Activated naive CD8-positive, alpha-beta T cell treated with anti-CD3 and anti-CD28 coated beads for 36 hours (primary cell): ENCODE measurements at regions not wholly inside any gene's neighbourhood (a gene's known extent, or its start where the extent isn't known, plus 50 kb on each side); places are given as distances from the start of the nearest gene placed in this dataset.

ENCODE experiments used
- DNase-seq: peaks from one replicate; pipeline ENCODE4 v3.0.0; 2021
- H3K27ac Mint-ChIP-seq: one replicate; pipeline ENCODE4 v1.8.0; 2022; ENCODE audit warnings: mild to moderate bottlenecking, moderate library complexity, mixed read lengths
- H3K27me3 Mint-ChIP-seq: one replicate; pipeline ENCODE4 v1.8.0; 2022; ENCODE audit warnings: mild to moderate bottlenecking, mixed read lengths
- H3K36me3 Mint-ChIP-seq: one replicate; pipeline ENCODE4 v1.8.0; 2021; ENCODE audit warnings: mild to moderate bottlenecking, mixed read lengths
- H3K4me1 Mint-ChIP-seq: one replicate; pipeline ENCODE4 v1.8.0; 2021; ENCODE audit warnings: mixed read lengths
- H3K4me3 Mint-ChIP-seq: one replicate; pipeline ENCODE4 v1.8.0; 2022; ENCODE audit warnings: mild to moderate bottlenecking, moderate library complexity, mixed read lengths
- H3K9me3 Mint-ChIP-seq: one replicate; pipeline ENCODE4 v1.8.0; 2022; ENCODE audit warnings: mixed read lengths

DNA sequence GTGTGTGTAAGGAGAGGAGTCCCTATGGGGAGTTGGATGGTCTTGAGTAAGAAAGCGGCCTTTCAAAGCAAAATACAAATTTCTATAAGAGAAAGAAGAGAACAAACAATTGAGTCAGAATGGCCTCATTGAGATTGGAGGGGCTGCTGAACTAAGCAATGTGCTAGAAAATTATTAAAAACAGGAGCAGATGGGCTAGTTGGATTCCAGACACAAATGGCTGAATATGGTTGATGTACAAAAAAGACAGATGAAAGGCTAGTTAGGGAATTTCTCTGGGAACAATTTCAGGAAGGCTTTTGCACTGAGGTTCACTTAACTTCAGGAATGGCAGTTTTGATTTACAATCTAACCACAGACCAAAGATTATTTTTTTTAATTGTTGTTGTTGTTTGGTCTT, 1806.8 kb upstream of the TENM3 start:
- H3K27ac Mint-ChIP-seq, result no peak overlapping the region
- peaks cover 4% of the 10 kb centered on the region for H3K27me3 Mint-ChIP-seq
- H3K36me3 Mint-ChIP-seq, result no peaks in the 10 kb centered on the region
- no peak for DNase-seq
- no peak overlapping the region for H3K4me3 Mint-ChIP-seq
- no peaks in the 10 kb centered on the region for H3K9me3 Mint-ChIP-seq
- H3K4me1 Mint-ChIP-seq, result peaks cover 15% of the 10 kb centered on the region

DNA sequence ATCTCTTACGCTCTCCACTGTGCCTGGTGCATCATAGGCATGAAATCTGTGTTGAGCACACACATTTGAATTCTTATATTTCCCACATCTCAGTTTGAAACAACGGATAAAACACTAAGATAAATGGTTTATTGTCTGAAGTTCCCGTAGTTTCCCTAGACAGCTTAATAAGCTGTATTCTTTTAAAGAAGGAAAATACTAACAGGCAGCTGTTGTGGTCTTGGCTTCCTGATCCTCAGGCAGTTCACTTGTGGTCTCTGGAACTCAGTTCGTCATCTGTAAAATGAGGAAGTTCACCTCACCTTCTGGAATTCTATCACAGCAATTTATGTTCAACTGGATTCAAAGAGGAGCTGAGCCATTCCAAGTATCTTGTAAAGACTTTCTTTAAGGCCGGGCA, 1805.6 kb upstream of the TENM3 start:
- DNase-seq, result no peak
- peaks cover 4% of the 10 kb centered on the region for H3K27me3 Mint-ChIP-seq

DNA sequence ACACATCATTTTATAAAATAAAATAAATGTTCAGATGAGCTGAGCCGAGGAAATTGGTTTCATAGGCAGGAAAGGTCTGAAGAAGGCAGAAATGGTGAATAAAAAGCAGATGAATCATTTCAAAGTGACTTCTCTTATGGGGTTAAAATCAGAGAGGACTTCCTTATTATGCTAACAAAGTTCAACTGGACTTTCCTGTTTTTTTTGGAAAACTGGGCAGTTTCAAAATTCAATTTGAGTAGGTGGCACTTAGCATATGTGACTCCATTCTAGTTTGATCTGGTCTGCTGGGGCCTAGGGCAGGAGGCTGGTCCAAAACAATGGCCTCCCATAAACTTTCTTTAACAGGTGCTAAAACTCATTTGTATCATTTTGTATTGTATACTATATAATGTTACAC, 1794.9 kb upstream of the TENM3 start:
- Mint-ChIP-seq H3K36me3 (no peaks in the 10 kb centered on the region), H3K27ac (no peak overlapping the region), H3K9me3 (no peaks in the 10 kb centered on the region), H3K4me3 (no peak overlapping the region), H3K4me1 (peaks cover 4% of the 10 kb centered on the region), H3K27me3 (no peaks in the 10 kb centered on the region)
- DNase-seq, result no peak

More for the DNA sequence above, 1805.6 kb upstream of the TENM3 start:
- no peaks in the 10 kb centered on the region for H3K36me3 Mint-ChIP-seq
- H3K4me3 Mint-ChIP-seq, result peak overlapping the region; percentile 7
- no peaks in the 10 kb centered on the region for H3K9me3 Mint-ChIP-seq
- H3K4me1 Mint-ChIP-seq, result peaks cover 15% of the 10 kb centered on the region
- H3K27ac Mint-ChIP-seq, result no peak overlapping the region

DNA sequence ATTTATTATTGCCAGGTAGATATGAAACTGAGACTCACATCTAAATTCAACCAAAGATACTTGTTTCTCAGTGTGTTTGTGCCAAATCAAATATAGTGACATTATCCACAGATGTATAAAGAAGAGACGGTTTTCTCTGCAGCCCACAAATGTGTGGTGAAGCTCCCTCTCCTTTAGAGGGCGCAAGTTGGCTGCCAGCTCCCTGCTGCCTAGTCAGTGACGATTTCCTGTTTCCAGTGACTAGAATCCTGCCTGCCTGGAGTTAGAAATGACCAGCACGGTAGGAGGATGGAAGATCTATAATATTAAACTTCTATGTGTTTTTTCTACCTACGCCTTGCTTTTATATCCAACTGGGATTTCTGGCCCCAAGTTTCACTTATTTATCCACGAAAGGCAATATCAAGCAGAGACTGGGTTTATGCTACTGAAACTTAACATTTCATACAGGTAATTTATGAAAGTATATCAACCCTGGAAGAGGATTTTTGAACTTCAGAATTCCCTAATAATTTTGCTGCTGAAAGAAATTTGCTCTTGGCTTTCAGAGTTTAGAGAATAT, 1793.7 kb upstream of the TENM3 start:
- DNase-seq, result peak; percentile 40
- no peaks in the 10 kb centered on the region for H3K36me3 Mint-ChIP-seq
- H3K4me1 Mint-ChIP-seq, result peaks cover 4% of the 10 kb centered on the region
- H3K9me3 Mint-ChIP-seq, result no peaks in the 10 kb centered on the region
- H3K27ac Mint-ChIP-seq, result no peak overlapping the region
- peak overlapping the region; percentile 29 for H3K4me3 Mint-ChIP-seq
- H3K27me3 Mint-ChIP-seq, result no peaks in the 10 kb centered on the region

GRCh38 chr4:180455226-180455625, 1788.0 kb upstream of the TENM3 start:
- H3K9me3 Mint-ChIP-seq, result no peaks in the 10 kb centered on the region
- H3K4me3 Mint-ChIP-seq, result no peak overlapping the region
- no peaks in the 10 kb centered on the region for H3K36me3 Mint-ChIP-seq
- H3K27ac Mint-ChIP-seq, result no peak overlapping the region
- no peaks in the 10 kb centered on the region for H3K4me1 Mint-ChIP-seq
- DNase-seq, result no peak
- no peaks in the 10 kb centered on the region for H3K27me3 Mint-ChIP-seq

GRCh38 chr4:180456928-180457327, 1786.3 kb upstream of the TENM3 start:
- Mint-ChIP-seq H3K4me3 (no peak overlapping the region), H3K27me3 (no peaks in the 10 kb centered on the region), H3K27ac (no peak overlapping the region), H3K36me3 (no peaks in the 10 kb centered on the region), H3K4me1 (peaks cover 3% of the 10 kb centered on the region), H3K9me3 (no peaks in the 10 kb centered on the region)
- DNase-seq, result no peak

- Mint-ChIP-seq H3K27ac (no peak overlapping the region), H3K27me3 (no peaks in the 10 kb centered on the region), H3K36me3 (no peaks in the 10 kb centered on the region)
Measured at GRCh38 chr4:180462116-180462515, 1781.1 kb upstream of the TENM3 start.

DNA sequence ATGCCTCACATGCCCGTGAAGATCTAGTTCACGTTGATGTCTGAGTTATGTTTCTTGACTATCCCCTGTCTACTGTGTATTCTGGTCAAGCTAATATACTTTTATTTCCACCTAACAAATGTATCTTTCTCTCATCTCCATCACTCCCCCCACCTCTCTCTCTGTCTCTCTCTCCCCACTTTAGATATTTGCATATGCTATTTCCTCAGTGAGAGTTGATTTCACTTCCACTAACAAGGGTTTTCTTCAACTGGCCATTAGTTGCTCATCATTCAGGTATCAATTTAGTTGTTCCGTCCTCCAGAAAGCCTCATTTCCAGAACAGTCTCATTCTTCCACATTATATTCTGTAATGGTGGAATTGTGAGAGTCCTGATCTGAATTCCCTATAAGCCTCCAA, 1777.8 kb upstream of the TENM3 start:
- H3K27me3 Mint-ChIP-seq, result no peaks in the 10 kb centered on the region
- peaks cover 9% of the 10 kb centered on the region for H3K9me3 Mint-ChIP-seq
- H3K36me3 Mint-ChIP-seq, result peaks cover 5% of the 10 kb centered on the region

More at GRCh38 chr4:180462116-180462515, 1781.1 kb upstream of the TENM3 start:
- Mint-ChIP-seq H3K4me3 (no peak overlapping the region), H3K4me1 (peaks cover 3% of the 10 kb centered on the region), H3K9me3 (no peaks in the 10 kb centered on the region)
- no peak for DNase-seq

GRCh38 chr4:180483036-180483435, 1760.2 kb upstream of the TENM3 start:
- Mint-ChIP-seq H3K36me3 (peaks cover 7% of the 10 kb centered on the region), H3K4me1 (peaks cover 9% of the 10 kb centered on the region), H3K27me3 (no peaks in the 10 kb centered on the region), H3K4me3 (no peak overlapping the region), H3K27ac (no peak overlapping the region), H3K9me3 (peaks cover 2% of the 10 kb centered on the region)
- DNase-seq, result no peak

More for the DNA sequence above, 1777.8 kb upstream of the TENM3 start:
- Mint-ChIP-seq H3K27ac (no peak overlapping the region), H3K4me3 (no peak overlapping the region), H3K4me1 (peaks cover 3% of the 10 kb centered on the region)
- no peak for DNase-seq

DNA sequence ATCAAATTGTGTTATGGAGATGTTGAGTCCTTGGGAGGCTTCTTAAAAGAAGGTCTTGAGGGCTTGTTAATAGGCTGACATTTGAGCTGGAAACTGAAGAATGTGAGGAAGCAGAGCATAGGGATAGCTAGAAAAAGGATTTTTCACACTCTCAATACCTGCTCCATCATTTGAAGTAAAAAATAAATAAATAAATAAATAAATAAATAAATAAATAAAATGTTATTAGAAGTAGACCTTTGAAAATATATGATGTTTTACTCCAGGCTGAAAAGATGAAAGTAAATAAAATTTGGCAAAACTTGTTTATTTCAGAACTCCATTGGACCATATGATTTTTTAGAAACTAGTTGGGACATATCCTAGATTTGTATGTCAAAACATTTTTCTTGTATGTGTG, 1757.8 kb upstream of the TENM3 start:
- DNase-seq, result no peak
- no peak overlapping the region for H3K4me3 Mint-ChIP-seq
- no peaks in the 10 kb centered on the region for H3K27me3 Mint-ChIP-seq
- peaks cover 7% of the 10 kb centered on the region for H3K36me3 Mint-ChIP-seq
- peaks cover 11% of the 10 kb centered on the region for H3K4me1 Mint-ChIP-seq
- H3K27ac Mint-ChIP-seq, result no peak overlapping the region
- H3K9me3 Mint-ChIP-seq, result peaks cover 4% of the 10 kb centered on the region

DNA sequence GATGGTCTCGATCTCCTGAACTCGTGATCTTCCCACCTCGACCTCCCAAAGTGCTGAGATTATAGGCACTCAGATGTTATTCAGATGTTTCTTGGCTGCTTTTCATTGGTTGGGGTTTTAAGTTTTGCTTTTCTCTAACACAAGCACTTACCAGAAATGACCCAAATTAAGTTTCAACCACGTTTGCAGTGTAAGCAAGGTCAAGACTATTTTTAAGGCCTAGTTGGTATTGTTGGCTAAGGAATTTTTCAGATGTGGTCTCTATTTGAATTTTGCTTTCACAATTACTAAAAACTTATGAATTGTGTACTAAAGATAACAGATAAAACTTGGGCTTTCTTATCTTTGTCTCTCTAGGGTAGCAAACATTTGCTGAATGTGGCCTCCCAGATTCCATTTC, 1756.9 kb upstream of the TENM3 start:
- H3K4me3 Mint-ChIP-seq, result no peak overlapping the region
- H3K27me3 Mint-ChIP-seq, result no peaks in the 10 kb centered on the region
- H3K27ac Mint-ChIP-seq, result peak overlapping the region; percentile 84
- H3K9me3 Mint-ChIP-seq, result peaks cover 4% of the 10 kb centered on the region
- H3K36me3 Mint-ChIP-seq, result peaks cover 7% of the 10 kb centered on the region
- DNase-seq, result no peak
- peaks cover 11% of the 10 kb centered on the region for H3K4me1 Mint-ChIP-seq

DNA sequence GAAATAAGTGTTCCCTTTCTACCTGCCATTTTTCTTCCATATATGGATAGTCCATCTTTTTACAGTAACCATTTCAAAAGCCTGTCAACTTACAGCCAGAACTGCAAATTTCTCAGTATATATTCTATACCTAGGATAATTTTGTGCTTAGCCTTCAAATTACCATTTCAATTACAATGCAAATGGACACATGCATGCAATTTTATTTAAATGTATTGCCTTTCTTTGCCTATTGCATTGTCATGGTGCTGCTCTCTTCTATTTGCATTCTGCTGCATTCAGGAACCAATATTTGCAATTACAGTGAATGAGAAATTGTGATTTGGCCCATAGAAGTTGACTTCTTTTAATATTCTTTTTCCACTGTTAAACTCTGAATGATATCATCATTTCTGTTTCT, 1753.4 kb upstream of the TENM3 start:
- H3K27me3 Mint-ChIP-seq, result no peaks in the 10 kb centered on the region

GRCh38 chr4:180491210-180491609, 1752.0 kb upstream of the TENM3 start:
- H3K4me1 Mint-ChIP-seq, result peaks cover 11% of the 10 kb centered on the region
- H3K4me3 Mint-ChIP-seq, result no peak overlapping the region
- no peak overlapping the region for H3K27ac Mint-ChIP-seq
- DNase-seq, result no peak
- H3K9me3 Mint-ChIP-seq, result peaks cover 4% of the 10 kb centered on the region
- no peaks in the 10 kb centered on the region for H3K27me3 Mint-ChIP-seq
- H3K36me3 Mint-ChIP-seq, result peaks cover 6% of the 10 kb centered on the region

More for the DNA sequence above, 1753.4 kb upstream of the TENM3 start:
- Mint-ChIP-seq H3K4me1 (peaks cover 11% of the 10 kb centered on the region), H3K27ac (no peak overlapping the region), H3K4me3 (no peak overlapping the region), H3K36me3 (peaks cover 7% of the 10 kb centered on the region), H3K9me3 (peaks cover 4% of the 10 kb centered on the region)
- DNase-seq, result no peak

DNA sequence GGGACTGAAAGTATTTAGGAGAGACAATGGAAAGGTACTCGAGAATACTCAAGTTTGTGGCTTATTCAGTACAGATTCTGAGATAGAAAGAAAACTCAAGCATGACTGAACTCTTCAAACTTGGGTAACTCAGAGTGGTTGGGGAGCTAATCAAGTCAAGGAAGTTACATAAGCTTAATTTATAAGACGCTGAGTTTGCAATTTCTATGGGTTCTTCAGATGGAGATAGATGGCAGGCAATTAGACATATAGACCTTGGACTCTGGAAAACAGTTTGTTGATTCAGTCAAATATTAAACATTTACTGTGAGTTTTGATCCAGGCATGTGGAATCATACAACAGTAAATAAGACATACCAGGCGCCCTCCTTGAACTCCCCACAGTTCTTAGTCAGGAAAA, 1749.9 kb upstream of the TENM3 start:
- peaks cover 2% of the 10 kb centered on the region for H3K4me1 Mint-ChIP-seq
- no peak overlapping the region for H3K4me3 Mint-ChIP-seq
- H3K27me3 Mint-ChIP-seq, result no peaks in the 10 kb centered on the region
- H3K27ac Mint-ChIP-seq, result no peak overlapping the region
- no peak for DNase-seq
- no peaks in the 10 kb centered on the region for H3K36me3 Mint-ChIP-seq
- peaks cover 2% of the 10 kb centered on the region for H3K9me3 Mint-ChIP-seq

- H3K27ac Mint-ChIP-seq, result no peak overlapping the region
- H3K9me3 Mint-ChIP-seq, result no peaks in the 10 kb centered on the region
- H3K27me3 Mint-ChIP-seq, result no peaks in the 10 kb centered on the region
- H3K4me3 Mint-ChIP-seq, result no peak overlapping the region
- no peak for DNase-seq
- no peaks in the 10 kb centered on the region for H3K4me1 Mint-ChIP-seq
- H3K36me3 Mint-ChIP-seq, result no peaks in the 10 kb centered on the region
Measured at GRCh38 chr4:180500154-180500553, 1743.0 kb upstream of the TENM3 start.

DNA sequence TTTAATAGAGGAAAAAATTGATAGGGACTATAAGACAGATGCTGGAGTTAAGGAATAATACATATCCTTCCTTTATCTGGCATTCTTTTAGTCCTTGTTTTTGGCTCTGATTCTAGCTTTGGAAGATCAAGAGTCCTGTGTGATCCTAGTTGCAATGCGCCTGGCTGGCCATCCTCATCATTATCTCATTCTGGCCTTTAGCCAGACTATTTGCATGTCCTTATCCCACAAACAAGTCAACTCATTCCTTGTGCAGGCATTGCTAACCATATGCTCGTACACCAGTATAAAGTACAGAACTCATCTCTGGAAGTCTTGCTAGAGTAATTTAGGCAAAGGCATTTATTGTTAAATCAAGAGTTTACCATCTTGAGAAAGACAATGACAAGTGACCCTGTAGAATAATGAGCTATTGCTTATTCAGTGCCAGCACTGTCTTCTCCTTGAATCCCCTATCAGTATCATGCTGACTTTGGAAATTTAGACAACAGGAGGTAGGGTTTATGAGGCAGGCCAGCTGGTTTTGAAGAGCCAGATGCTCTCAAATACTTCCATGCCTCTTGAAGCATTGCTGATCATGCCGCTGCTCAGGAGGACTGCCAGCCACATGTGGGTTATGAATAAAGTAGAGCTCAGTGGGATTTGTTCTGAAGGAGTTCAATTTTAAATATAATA, 1730.3 kb upstream of the TENM3 start:
- Mint-ChIP-seq H3K9me3 (no peaks in the 10 kb centered on the region), H3K4me1 (no peaks in the 10 kb centered on the region), H3K27me3 (peaks cover 3% of the 10 kb centered on the region), H3K4me3 (no peak overlapping the region), H3K36me3 (no peaks in the 10 kb centered on the region), H3K27ac (no peak overlapping the region)
- no peak for DNase-seq
